ENCODE measurements at regions not wholly inside any gene's neighbourhood (a gene's known extent, or its start where the extent isn't known, plus 50 kb on each side); places are given as distances from the start of the nearest gene placed in this dataset.

- Histone ChIP-seq H3K27ac (ENCODE audit: low read length) (no peak overlapping the region), H3F3A (ENCODE audit: insufficient read depth, low read length, poor library complexity, severe bottlenecking) (no peaks in the 10 kb centered on the region), H3K4me2 (ENCODE audit: low read length) (no peak overlapping the region), H4K20me1 (ENCODE audit: insufficient read depth) (no peaks in the 10 kb centered on the region), H3K9me2 (ENCODE audit: insufficient read depth, low read length) (no peaks in the 10 kb centered on the region), H3K9me3 (ENCODE audit: low read length) (no peaks in the 10 kb centered on the region), H3K27me3 (ENCODE audit: insufficient read depth, low read depth, low read length) (no peaks in the 10 kb centered on the region), H2AFZ (ENCODE audit: low read depth, low read length) (no peak overlapping the region), H3K4me3 (ENCODE audit: low read length) (no peak overlapping the region), H3K36me3 (ENCODE audit: insufficient read depth, low read length) (no peaks in the 10 kb centered on the region), H3K79me2 (replicated peaks; ENCODE audit: insufficient read depth, low read length) (no peaks in the 10 kb centered on the region), H3K9ac (ENCODE audit: low read length) (no peak overlapping the region)
- TF ChIP-seq RAD21 (conservative IDR thresholded peaks at IDR 0.05): no peak
- TF ChIP-seq MXI1 (conservative IDR thresholded peaks at IDR 0.05; ENCODE audit: poor library complexity, severe bottlenecking): no peak
- TF ChIP-seq POLR2AphosphoS5 (IDR thresholded peaks at IDR 0.05): no peak
- no peak for TF ChIP-seq CTCF (IDR thresholded peaks at IDR 0.05; ENCODE audit: poor library complexity, severe bottlenecking)
- no peak for TF ChIP-seq SMC3 (conservative IDR thresholded peaks at IDR 0.05; ENCODE audit: poor library complexity)
- TF ChIP-seq EZH2 (IDR thresholded peaks at IDR 0.05; ENCODE audit: borderline replicate concordance, insufficient read depth, low read length, poor library complexity, severe bottlenecking): no peak
- TF ChIP-seq EP300 (conservative IDR thresholded peaks at IDR 0.05; ENCODE audit: poor library complexity, severe bottlenecking): no peak
- no peak for TF ChIP-seq TAF1 (IDR thresholded peaks at IDR 0.05; ENCODE audit: low read depth)
- no peak for TF ChIP-seq REST (IDR thresholded peaks at IDR 0.05; ENCODE audit: borderline replicate concordance)
Measured at GRCh38 chrX:9211269-9211668, 177.3 kb upstream of the FAM9B start.

- H3F3A ChIP-seq (ENCODE audit: insufficient read depth, low read length, poor library complexity, severe bottlenecking): no peaks in the 10 kb centered on the region
- no peak overlapping the region for H3K4me2 ChIP-seq (ENCODE audit: low read length)
- no peaks in the 10 kb centered on the region for H3K27me3 ChIP-seq (ENCODE audit: insufficient read depth, low read depth, low read length)
- H4K20me1 ChIP-seq (ENCODE audit: insufficient read depth): no peaks in the 10 kb centered on the region
- H3K9ac ChIP-seq (ENCODE audit: low read length): no peak overlapping the region
- H3K9me2 ChIP-seq (ENCODE audit: insufficient read depth, low read length): no peaks in the 10 kb centered on the region
- TF ChIP-seq CTCF (IDR thresholded peaks at IDR 0.05; ENCODE audit: poor library complexity, severe bottlenecking): no peak
- TF ChIP-seq TAF1 (IDR thresholded peaks at IDR 0.05; ENCODE audit: low read depth): no peak
- no peak for TF ChIP-seq EZH2 (IDR thresholded peaks at IDR 0.05; ENCODE audit: borderline replicate concordance, insufficient read depth, low read length, poor library complexity, severe bottlenecking)
- TF ChIP-seq RAD21 (conservative IDR thresholded peaks at IDR 0.05): no peak
- TF ChIP-seq SMC3 (conservative IDR thresholded peaks at IDR 0.05; ENCODE audit: poor library complexity): no peak
- TF ChIP-seq EP300 (conservative IDR thresholded peaks at IDR 0.05; ENCODE audit: poor library complexity, severe bottlenecking): no peak
- no peak for TF ChIP-seq MXI1 (conservative IDR thresholded peaks at IDR 0.05; ENCODE audit: poor library complexity, severe bottlenecking)
- no peak for TF ChIP-seq REST (IDR thresholded peaks at IDR 0.05; ENCODE audit: borderline replicate concordance)
- no peak for TF ChIP-seq POLR2AphosphoS5 (IDR thresholded peaks at IDR 0.05)
- no peak overlapping the region for H3K4me3 ChIP-seq (ENCODE audit: low read length)
- H2AFZ ChIP-seq (ENCODE audit: low read depth, low read length): no peak overlapping the region
- H3K9me3 ChIP-seq (ENCODE audit: low read length): no peaks in the 10 kb centered on the region
- no peak overlapping the region for H3K27ac ChIP-seq (ENCODE audit: low read length)
- H3K36me3 ChIP-seq (ENCODE audit: insufficient read depth, low read length): no peaks in the 10 kb centered on the region
- no peaks in the 10 kb centered on the region for H3K79me2 ChIP-seq (replicated peaks; ENCODE audit: insufficient read depth, low read length)
Measured at GRCh38 chrX:9221781-9222180, 187.9 kb upstream of the FAM9B start.
